Neutrophil (primary cell): ENCODE measurements at regions not wholly inside any gene's neighbourhood (a gene's known extent, or its start where the extent isn't known, plus 50 kb on each side); places are given as distances from the start of the nearest gene placed in this dataset.

Source experiments
- H3K27ac ChIP-seq: fragments of 200-600 bp; sonication (generic); 2 replicates; pipeline ENCODE4 v1.5.1; 2016; ENCODE audit warnings: mild to moderate bottlenecking, moderate library complexity
- H3K27me3 ChIP-seq: fragments of 200-600 bp; sonication (generic); 2 replicates; pipeline ENCODE4 v1.6.0; 2016; ENCODE audit warnings: mild to moderate bottlenecking
- H3K36me3 ChIP-seq: fragments of 200-600 bp; sonication (generic); 2 replicates; pipeline ENCODE4 v1.5.1; 2017
- H3K4me1 ChIP-seq, 2 experiments: fragments of 200-600 bp in 1 of 2; sonication (generic) in 1 of 2; 1 replicate in 1 of 2; 2 replicates in 1 of 2; pipeline versions ENCODE4 v1.5.1 to v1.6.1; 2013 to 2016; ENCODE audit warnings: low read depth in 1 of 2, low read length in 1 of 2, mild to moderate bottlenecking in 1 of 2, moderate library complexity in 1 of 2; ENCODE audit not compliant: control insufficient read depth in 1 of 2, insufficient read depth in 1 of 2
- H3K4me3 ChIP-seq, 2 experiments: fragments of 200-600 bp in 1 of 2; sonication (generic) in 1 of 2; 1 replicate in 1 of 2; 2 replicates in 1 of 2; pipeline ENCODE4 v1.5.1; 2013 to 2016; ENCODE audit warnings: low read depth in 1 of 2, low read length in 1 of 2, mild to moderate bottlenecking in 1 of 2, moderate library complexity in 1 of 2
- H3K9me3 ChIP-seq: fragments of 200-600 bp; sonication (generic); 2 replicates; pipeline ENCODE4 v1.5.1; 2016
- TF ChIP-seq, protein P1 (sequence below): fragments of 200-600 bp; sonication (generic); IDR thresholded peaks from 2 replicates; pipeline ENCODE4 v1.5.1; 2016; ENCODE audit warnings: antibody characterized with exemption

DNA sequence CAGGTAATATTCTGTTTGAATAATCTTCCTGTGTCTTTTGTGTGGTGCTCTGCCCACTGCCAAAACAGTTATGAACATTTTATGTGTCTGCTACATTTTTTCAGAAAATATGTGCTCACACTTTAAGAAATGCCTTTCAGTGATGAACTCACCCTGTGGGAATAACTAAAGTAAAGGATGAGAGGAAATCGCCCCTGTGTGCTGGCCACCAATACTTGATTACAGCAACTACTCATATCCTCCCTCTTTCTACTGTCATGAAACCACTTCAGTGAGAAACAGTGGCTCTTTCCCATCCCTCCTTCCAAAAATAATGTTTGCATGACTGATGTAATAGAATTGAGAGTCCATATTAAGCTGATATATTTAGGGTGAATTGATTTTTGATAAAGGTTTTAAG, 900.9 kb downstream of the RAB28 start:
- no peaks in the 10 kb centered on the region for H3K36me3 ChIP-seq
- no peaks in the 10 kb centered on the region for H3K4me1 ChIP-seq
- no peaks in the 10 kb centered on the region for H3K9me3 ChIP-seq
- no peak overlapping the region for H3K4me3 ChIP-seq
- H3K27me3 ChIP-seq: no peaks in the 10 kb centered on the region
- TF ChIP-seq, protein P1, sequence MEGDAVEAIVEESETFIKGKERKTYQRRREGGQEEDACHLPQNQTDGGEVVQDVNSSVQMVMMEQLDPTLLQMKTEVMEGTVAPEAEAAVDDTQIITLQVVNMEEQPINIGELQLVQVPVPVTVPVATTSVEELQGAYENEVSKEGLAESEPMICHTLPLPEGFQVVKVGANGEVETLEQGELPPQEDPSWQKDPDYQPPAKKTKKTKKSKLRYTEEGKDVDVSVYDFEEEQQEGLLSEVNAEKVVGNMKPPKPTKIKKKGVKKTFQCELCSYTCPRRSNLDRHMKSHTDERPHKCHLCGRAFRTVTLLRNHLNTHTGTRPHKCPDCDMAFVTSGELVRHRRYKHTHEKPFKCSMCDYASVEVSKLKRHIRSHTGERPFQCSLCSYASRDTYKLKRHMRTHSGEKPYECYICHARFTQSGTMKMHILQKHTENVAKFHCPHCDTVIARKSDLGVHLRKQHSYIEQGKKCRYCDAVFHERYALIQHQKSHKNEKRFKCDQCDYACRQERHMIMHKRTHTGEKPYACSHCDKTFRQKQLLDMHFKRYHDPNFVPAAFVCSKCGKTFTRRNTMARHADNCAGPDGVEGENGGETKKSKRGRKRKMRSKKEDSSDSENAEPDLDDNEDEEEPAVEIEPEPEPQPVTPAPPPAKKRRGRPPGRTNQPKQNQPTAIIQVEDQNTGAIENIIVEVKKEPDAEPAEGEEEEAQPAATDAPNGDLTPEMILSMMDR: no peak
- H3K27ac ChIP-seq: no peak overlapping the region

DNA sequence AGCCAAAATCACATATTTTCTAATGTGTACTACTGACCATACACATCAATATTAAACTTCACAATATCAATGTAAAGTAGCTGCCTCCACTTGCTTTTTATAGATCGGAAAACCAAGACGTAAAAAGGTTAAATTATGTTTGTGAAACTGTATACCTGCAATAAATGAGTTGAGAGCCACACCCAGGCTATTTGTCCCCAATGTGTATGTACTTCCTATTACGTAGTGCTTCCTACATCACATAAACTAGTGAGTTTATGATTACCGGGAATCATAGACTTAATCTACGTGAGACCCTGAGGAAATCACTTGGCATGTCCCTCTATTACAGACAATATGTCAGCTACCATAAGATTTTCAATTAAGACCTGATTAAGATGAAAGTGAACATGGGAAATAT, 903.4 kb downstream of the RAB28 start:
- no peak overlapping the region for H3K4me3 ChIP-seq
- no peaks in the 10 kb centered on the region for H3K4me1 ChIP-seq

DNA sequence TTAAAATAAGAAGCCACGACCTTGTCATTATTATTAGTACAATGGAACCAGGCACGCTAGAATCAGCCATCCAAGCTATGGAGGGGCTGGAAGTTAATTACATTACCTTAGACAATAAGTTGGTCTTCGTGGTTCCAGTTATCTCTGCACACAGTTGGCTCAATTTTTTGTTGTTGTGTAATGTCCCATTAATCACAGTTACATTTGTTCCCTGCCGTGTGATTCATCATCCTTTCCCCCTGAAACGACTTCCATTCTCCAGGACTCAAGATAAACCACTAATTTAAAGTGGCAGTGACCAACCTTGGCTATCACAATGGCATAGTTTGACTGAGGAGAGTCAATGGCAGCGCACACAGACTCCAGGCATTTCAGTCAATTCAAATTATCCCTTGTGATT, 905.0 kb downstream of the RAB28 start:
- H3K36me3 ChIP-seq: no peaks in the 10 kb centered on the region
- no peak overlapping the region for H3K27ac ChIP-seq
- H3K4me1 ChIP-seq: no peaks in the 10 kb centered on the region
- TF ChIP-seq, protein P1: no peak
- H3K4me3 ChIP-seq: no peak overlapping the region
- no peaks in the 10 kb centered on the region for H3K9me3 ChIP-seq
- H3K27me3 ChIP-seq: no peaks in the 10 kb centered on the region

More for the DNA sequence above, 903.4 kb downstream of the RAB28 start:
- Histone ChIP-seq H3K27me3 (no peaks in the 10 kb centered on the region), H3K27ac (no peak overlapping the region), H3K9me3 (no peaks in the 10 kb centered on the region), H3K36me3 (no peaks in the 10 kb centered on the region)
- TF ChIP-seq, protein P1: no peak

DNA sequence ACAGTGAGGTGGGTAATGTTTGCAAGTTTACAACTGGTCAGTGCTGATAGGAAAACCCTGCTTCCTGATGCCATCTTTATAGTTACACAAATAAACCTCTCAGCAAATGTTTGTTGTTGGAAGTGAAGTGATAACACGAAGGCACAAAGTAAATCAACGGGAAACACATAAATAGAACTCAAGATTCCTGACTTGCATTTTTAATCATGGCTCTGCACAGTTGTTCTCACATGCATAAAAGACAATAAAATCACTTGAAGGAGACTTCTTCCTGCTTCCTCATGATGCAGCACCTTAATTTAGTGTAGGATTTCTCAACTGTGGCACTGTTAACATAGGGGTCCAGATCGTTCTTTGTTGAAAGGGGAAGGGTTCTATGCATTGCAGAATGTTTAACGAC, 907.7 kb downstream of the RAB28 start:
- Histone ChIP-seq H3K27ac (no peak overlapping the region), H3K36me3 (no peaks in the 10 kb centered on the region), H3K4me1 (no peaks in the 10 kb centered on the region), H3K4me3 (no peak overlapping the region), H3K27me3 (no peaks in the 10 kb centered on the region), H3K9me3 (no peaks in the 10 kb centered on the region)
- TF ChIP-seq, protein P1: no peak

DNA sequence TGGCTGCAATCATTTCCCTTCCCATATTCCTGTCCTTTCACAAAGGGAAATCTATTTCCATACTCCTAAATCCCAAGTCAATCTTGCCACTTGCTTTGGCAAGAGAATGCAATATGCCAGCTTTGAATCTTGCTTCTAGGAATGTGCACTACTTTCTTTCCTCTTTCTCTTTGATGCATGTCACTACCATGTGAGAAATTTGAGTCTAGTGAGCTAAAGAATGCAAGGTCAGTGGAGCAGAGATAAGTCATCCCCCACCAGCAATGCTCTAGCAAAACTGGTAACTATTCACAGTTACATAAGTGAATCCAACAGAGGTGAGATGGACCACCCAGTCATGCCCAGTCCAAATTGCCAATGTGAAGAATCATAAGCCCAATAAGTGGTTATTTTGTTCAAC, 910.4 kb downstream of the RAB28 start:
- Histone ChIP-seq H3K4me1 (no peaks in the 10 kb centered on the region), H3K27ac (no peak overlapping the region), H3K4me3 (no peak overlapping the region), H3K27me3 (no peaks in the 10 kb centered on the region), H3K36me3 (no peaks in the 10 kb centered on the region), H3K9me3 (no peaks in the 10 kb centered on the region)
- TF ChIP-seq, protein P1: no peak

DNA sequence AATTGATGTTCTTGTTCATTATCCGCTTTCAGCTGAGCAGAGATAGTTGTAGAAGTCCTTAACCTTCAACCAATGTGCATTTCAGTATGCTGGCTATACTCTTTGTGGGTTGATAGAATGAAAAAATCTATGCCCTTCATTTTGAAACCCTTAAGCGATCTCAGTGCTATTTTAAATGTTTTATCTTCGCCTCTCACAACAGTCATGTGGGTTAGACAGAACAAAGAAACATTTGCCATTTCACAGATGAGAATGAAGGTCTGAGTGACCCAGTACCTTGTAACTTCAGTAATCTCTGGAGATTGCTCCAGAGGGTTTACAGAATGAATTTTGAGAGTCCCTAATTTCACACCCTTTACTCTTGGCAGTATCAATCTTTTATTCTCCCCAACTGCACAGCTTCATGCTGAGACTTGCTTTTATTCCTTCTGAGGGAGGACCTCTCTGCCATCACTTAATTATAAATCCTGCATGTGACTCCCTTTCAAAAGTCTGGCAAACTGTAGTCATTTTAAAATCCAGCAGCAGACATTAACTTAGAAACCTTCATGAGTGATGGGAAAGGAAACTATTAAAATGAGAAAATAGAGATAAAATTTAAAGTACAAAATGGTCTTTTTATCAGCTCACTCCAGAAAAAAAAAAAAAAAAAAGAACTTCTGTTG, 921.5 kb downstream of the RAB28 start:
- TF ChIP-seq, protein P1: no peak
- Histone ChIP-seq H3K4me3 (no peak overlapping the region), H3K36me3 (no peaks in the 10 kb centered on the region), H3K4me1 (no peaks in the 10 kb centered on the region), H3K27ac (no peak overlapping the region), H3K9me3 (no peaks in the 10 kb centered on the region), H3K27me3 (no peaks in the 10 kb centered on the region)
